C4-2B (cell line): ENCODE measurements at regions not wholly inside any gene's neighbourhood (a gene's known extent, or its start where the extent isn't known, plus 50 kb on each side); places are given as distances from the start of the nearest gene placed in this dataset.

ENCODE experiments used
- ZFX ChIP-seq: fragments of 450-650 bp; IDR thresholded peaks from 2 replicates; pipeline ENCODE4 v1.6.1; 2017
- TF ChIP-seq, protein P1 (sequence below): fragments of 450-650 bp; conservative IDR thresholded peaks from 2 replicates; pipeline ENCODE4 v1.5.1; 2017; ENCODE audit warnings: mild to moderate bottlenecking

DNA sequence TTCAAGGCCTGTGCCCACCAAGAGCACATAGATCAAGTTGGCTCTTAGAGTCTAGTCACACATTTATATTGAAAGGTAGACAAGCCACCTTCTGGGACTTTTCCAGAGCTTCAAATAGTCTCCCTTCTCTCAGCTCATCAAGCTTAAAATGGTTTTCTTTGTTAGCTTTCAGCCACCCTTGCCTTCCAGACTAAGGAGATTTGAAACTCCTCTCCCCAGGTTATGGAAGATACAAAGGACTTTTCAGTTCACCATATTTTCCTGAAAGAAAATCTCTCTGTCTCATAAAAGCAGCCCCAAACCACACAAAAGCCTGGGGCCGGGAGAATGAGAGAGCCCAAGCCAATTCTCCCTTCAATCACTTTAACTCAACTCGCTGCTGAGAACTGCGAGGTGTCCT, 134.1 kb downstream of the ZC3H11B start:
- TF ChIP-seq, protein P1, sequence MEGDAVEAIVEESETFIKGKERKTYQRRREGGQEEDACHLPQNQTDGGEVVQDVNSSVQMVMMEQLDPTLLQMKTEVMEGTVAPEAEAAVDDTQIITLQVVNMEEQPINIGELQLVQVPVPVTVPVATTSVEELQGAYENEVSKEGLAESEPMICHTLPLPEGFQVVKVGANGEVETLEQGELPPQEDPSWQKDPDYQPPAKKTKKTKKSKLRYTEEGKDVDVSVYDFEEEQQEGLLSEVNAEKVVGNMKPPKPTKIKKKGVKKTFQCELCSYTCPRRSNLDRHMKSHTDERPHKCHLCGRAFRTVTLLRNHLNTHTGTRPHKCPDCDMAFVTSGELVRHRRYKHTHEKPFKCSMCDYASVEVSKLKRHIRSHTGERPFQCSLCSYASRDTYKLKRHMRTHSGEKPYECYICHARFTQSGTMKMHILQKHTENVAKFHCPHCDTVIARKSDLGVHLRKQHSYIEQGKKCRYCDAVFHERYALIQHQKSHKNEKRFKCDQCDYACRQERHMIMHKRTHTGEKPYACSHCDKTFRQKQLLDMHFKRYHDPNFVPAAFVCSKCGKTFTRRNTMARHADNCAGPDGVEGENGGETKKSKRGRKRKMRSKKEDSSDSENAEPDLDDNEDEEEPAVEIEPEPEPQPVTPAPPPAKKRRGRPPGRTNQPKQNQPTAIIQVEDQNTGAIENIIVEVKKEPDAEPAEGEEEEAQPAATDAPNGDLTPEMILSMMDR: no peak
- no peak for TF ChIP-seq ZFX
